NOMO-1 treated with dmso at 0.1 percent for 144 hours (cell line): ENCODE measurements at regions not wholly inside any gene's neighbourhood (a gene's known extent, or its start where the extent isn't known, plus 50 kb on each side); places are given as distances from the start of the nearest gene placed in this dataset.
"Not testable (repeated sequence)": the region's sequence is repeated elsewhere in the genome, so short reads cannot be mapped to it uniquely, and the experiment has no call there.

Experiments
- DNase-seq: peaks from one replicate; lab custom pipeline; 2025; ENCODE audit not compliant: unreplicated experiment; lab: John Stamatoyannopoulos, UW

- no peak for DNase-seq
Observed at GRCh38 chr1:195763146-195763906, 844.9 kb downstream of the KCNT2 start.

GRCh38 chr1:195761104-195761503 is 847.1 kb downstream of the KCNT2 start:
- no peak for DNase-seq

GRCh38 chr1:195756109-195756508 is 852.1 kb downstream of the KCNT2 start:
- DNase-seq, result no peak

- no peak for DNase-seq
Observed at GRCh38 chr1:195754874-195755273, 853.4 kb downstream of the KCNT2 start.

- DNase-seq, result no peak
Observed at GRCh38 chr1:195754303-195754702, 853.9 kb downstream of the KCNT2 start.

GRCh38 chr1:195748969-195749368 is 859.3 kb downstream of the KCNT2 start:
- DNase-seq, result no peak

GRCh38 chr1:195745189-195746010 is 862.8 kb downstream of the KCNT2 start:
- no peak for DNase-seq

GRCh38 chr1:195744256-195744655 is 864.0 kb downstream of the KCNT2 start:
- no peak for DNase-seq

GRCh38 chr1:195740862-195741261 is 867.4 kb downstream of the KCNT2 start:
- no peak for DNase-seq

GRCh38 chr1:195738966-195739650 is 869.1 kb downstream of the KCNT2 start:
- no peak for DNase-seq

- DNase-seq, result no peak
Observed at GRCh38 chr1:195735140-195735539, 873.1 kb downstream of the KCNT2 start.

- no peak for DNase-seq
Observed at GRCh38 chr1:195733826-195734225, 874.4 kb downstream of the KCNT2 start.

- no peak for DNase-seq
Observed at GRCh38 chr1:195733408-195733807, 874.8 kb downstream of the KCNT2 start.

- no peak for DNase-seq
Observed at GRCh38 chr1:195731385-195731784, 876.9 kb downstream of the KCNT2 start.

- no peak for DNase-seq
Observed at GRCh38 chr1:195723796-195724194, 884.4 kb downstream of the KCNT2 start.

GRCh38 chr1:195722852-195723795 is 885.1 kb downstream of the KCNT2 start:
- not testable (repeated sequence) for DNase-seq

GRCh38 chr1:195722146-195722545 is 886.1 kb downstream of the KCNT2 start:
- DNase-seq, result not testable (repeated sequence)

GRCh38 chr1:195721210-195721971 is 886.8 kb downstream of the KCNT2 start:
- DNase-seq, result no peak

- no peak for DNase-seq
Observed at GRCh38 chr1:195717651-195718050, 890.6 kb downstream of the KCNT2 start.

- DNase-seq, result no peak
Observed at GRCh38 chr1:195715652-195716051, 892.6 kb downstream of the KCNT2 start.
